ENCODE measurements at regions not wholly inside any gene's neighbourhood (a gene's known extent, or its start where the extent isn't known, plus 50 kb on each side); places are given as distances from the start of the nearest gene placed in this dataset.

GRCh38 chr6:155795173-155795796 lies 339.6 kb upstream of the NOX3 start:
- TF ChIP-seq POLR2A (IDR thresholded peaks at IDR 0.05; ENCODE audit: low read length) (no peak), GATA1 (IDR thresholded peaks at IDR 0.05; ENCODE audit: low read depth, low read length) (no peak)
